NCI-H510A treated with DMSO at 0.1 percent for 48 hours (cell line): ENCODE measurements at regions not wholly inside any gene's neighbourhood (a gene's known extent, or its start where the extent isn't known, plus 50 kb on each side); places are given as distances from the start of the nearest gene placed in this dataset.
A peak's percentile ranks its signal among the peaks of the same experiment; 100 is the strongest.

Experiments
- DNase-seq: peaks from one replicate; lab custom pipeline; 2025; lab: John Stamatoyannopoulos, UW

DNA sequence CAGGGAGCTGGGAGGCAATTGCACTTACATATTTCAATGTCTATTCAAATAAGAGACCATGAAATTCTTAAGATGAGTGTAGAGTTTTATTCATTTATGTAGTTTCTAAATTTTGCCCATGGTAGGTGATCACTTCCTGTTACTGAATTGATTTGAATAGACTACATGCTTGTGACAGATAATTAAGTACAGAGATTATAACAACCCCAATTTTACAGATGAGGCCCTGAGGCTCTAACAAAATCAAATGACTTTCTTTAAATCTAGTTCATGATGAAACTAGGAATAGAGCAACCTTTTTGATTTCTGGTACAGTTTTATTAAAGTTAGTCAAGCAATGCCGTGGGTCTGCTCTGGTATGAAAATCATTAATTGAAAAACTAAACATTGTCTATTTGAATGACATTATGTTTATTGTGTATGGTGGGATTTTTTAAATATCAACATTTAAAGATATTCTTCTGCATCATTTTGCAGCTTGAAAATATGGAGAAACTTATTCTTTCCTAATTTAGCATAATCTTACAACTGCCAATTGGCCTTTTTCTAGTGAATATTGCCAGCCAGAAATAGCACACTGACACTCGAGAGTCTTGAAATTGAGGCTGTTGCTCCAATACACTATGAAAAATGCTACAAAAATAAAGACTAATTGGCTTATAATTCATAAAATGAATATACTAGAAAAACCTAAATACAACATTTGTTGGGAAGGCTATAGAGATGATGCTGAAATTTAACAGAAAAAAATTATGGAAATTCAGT lies 308.9 kb downstream of the SLC6A15 start:
- no peak for DNase-seq

DNA sequence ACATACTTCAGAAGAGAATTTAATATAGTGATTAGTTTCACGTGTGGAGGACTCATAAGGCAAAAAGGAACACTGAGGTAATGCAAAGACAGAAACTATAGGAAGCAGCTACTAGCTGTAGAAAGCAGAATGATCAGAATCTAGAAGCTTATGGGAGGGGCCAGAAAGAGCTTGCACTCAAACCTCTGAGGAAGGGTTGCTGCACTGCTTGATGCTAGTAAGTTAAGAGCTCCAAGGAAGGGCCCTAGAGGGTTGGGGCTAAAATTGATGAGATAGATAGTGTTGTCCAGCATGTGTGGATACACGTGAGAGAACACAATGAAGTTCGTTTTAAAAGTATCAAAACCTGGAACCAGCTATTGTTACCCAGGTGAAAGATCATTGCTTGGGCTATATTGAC lies 311.1 kb downstream of the SLC6A15 start:
- no peak for DNase-seq

DNA sequence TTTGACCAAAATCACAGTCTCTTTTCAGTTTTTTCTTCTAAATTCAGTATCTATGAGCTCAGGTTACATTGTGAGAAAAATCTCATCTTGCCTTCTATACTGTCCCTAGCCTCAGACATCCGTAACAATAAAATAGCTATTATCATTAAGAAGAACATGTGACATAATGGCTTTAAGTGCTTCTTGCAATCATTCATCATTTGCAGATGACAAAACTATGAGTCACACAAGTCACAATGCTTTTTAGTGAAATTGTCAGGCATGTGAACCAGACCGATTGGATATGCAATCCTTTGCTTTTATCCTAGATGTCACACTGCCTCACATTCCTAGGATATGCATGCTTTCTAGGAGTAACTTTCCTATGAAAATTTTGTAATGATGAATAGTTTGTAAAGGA lies 313.1 kb downstream of the SLC6A15 start:
- DNase-seq: no peak

DNA sequence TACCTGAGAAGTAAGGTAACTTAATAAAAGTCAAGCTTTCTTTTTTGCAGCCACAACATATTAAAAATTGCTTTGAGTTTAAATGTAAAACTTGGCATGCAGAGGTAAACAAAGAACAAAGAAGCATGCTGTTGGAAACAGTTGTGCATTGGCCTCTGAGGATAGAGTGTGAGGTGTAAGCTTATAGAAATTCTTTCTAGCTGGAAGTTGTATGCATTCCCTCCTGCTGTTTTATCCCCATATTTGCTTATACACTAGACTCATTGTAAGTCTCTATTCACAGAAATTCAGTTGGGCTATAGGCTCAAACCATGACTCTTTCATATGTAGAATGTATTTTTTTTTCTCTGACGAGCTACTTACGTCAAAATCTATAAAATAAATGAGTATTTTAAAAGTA lies 316.3 kb downstream of the SLC6A15 start:
- DNase-seq: peak; percentile 7

DNA sequence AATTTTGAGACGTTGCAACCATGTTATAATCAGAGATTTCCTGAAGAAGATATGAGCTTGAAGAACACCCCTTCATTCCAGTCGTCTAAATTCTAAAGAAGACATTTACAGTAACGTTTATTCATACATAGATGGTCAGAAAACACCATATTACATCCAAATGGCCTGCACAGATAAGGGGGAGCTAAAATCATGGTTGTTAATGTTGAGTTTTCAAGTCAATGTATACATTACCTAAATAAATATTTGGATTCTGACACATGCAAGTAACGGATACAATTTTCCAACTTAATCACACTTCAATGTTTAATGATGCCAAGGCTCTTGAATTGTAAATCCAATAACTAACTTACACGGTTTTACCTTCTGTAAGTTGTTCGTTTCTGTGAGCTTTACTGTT lies 318.4 kb downstream of the SLC6A15 start:
- DNase-seq: peak; percentile 12

DNA sequence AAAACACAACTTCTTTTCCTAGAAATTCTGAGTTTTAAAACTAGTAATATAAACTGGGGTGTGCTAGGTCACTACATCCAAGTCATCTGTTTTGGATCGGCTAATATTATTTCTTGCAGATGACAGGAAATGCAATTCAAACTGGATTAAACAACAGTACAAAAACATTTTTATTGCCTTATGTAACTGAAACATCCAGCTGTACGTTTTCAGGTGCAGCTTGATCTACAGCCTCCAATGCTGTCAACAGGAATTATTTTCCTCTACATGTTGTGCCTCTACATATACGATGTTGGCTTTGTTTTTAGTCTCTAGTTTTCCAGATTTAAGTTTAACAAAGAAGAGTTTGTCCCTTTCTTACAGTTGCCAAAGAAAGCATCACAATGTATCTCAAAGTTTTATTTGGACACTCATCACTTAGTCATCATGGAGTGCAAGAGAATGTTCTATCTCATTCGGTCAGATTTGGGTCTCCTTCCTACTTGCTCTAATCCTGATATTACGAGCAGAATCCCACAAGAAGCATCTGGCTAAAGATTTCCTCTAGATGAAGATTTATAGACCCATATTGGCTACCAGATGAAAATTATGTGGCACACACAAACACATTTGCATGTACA lies 326.7 kb downstream of the SLC6A15 start:
- DNase-seq: no peak

DNA sequence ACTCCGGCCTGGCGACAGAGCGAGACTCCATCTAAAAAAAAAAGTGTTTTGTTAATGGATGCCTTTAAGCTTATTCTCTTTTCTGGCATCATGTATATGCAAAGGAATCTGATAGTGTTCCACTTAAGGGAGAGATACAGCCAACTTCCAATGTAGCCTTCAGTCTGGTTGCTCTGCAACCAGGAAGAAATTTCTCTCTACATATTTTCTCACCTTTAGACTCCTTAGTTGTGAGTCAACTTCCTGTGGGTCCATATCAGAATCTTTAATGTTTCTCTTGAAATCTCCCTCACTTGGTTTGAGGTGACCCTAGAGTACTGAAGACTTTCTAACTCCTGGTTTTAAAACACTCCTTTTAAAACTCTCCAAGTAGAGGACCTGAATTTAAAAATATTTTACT lies 340.4 kb downstream of the SLC6A15 start:
- no peak for DNase-seq

DNA sequence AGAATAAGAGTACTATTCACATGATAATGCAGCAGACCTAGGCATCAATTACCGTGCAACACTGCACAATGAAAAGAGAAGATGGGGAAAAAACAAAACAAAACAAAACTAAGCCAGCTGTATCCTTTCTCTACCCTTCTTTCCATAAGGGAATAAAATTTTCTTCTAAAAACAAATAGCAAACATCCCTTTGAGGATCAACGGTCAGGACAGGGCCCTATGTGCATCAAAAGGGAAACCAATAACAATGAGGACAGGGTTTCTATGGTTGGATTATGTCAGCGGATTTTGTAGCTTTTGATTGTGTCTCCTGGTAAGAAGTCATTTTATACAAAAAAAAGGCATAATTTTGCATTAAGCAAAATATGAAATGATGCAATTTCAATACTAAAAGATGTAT lies 350.3 kb downstream of the SLC6A15 start:
- no peak for DNase-seq

DNA sequence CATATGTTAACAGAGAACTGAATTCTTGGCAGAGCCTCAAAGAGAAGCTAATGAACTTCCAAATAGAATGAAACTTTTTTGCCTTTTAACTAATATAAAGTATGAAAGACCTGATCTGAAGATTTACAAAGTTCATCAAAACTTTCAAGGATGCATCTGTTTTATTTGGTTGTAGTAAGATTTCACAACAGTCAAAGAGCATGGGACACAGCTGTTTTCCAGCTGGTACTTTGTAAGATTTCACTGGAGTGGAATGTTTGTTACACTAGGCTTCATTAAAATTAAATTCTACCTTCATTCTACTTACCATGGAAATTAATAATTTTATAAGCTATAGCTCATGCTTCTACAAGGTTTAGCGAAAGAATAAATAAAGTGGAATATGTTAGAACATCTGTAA lies 351.2 kb downstream of the SLC6A15 start:
- DNase-seq: no peak

DNA sequence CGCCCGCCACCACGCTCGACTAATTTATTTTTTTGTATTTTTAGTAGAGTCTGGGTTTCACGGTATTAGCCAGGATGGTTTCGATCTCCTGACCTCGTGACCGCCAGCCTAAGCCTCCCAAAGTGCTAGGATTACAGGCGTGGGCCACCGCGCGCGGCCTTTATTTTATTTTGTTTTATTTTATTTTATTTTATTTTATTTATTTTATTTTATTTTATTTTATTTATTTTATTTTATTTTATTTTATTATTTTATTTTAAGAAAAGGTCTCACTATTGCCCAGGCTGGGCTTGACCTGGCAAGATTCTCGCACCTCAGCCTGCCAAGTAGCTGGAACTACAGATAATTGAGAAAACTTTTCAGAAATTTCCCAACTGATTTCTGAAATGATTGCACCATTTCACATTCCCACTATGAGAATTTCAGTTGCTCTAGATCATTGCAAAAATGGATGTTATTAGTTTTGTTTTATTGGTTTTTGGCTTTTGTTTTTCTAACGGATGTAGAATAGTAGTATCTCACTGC lies 358.3 kb downstream of the SLC6A15 start:
- no peak for DNase-seq

DNA sequence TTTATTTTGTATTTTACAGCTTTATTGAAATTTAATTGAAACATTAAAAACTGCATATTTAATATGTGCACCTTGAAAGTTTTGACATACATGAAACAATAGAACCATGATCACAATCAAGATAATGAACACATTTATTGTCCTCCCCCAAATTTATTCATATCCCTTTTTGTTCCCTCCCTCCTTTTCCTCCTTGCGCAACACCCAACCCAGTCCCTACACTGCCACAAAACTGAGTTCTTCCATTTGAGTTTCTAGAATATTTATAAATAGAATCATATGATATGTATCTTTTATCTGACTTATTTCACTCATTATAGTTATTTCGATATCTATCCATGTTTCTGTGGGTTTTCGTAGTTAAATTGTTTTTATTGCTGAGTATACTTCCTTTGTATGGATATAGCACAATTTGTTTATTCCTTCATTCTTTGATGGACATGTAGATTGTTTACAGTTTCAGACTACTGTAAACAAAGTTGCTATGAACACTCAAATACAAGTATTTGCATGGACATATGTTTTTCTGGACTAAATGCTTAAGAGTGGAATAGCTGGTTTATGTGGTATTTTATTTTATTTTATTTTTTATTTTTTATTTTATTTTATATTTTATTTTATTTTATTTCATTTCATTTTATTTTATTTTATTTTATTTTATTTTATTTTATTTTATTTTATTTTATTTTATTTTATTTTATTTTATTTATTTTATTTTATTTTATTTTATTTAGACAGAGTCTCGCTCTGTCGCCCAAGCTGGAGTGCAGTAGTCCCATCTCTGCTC lies 359.1 kb downstream of the SLC6A15 start:
- no peak for DNase-seq

DNA sequence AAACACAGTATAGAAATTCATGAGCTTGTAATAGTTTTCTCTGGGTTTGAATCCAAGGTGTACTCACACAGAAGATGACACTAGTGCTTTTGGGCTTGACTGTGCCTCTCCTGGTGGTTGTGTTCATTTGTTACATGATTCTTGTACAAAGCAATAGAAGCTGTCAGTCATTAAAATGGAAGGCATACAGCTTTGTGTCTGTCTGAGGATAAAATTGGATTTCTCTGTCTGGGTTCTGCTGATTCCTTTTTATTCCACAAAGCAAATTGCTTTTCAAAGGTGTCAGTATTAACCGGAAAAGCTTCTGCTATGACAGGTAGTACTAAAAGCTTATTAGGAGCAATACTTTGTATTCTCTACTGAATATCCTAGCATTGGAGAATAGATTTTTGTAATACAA lies 361.2 kb downstream of the SLC6A15 start:
- no peak for DNase-seq

DNA sequence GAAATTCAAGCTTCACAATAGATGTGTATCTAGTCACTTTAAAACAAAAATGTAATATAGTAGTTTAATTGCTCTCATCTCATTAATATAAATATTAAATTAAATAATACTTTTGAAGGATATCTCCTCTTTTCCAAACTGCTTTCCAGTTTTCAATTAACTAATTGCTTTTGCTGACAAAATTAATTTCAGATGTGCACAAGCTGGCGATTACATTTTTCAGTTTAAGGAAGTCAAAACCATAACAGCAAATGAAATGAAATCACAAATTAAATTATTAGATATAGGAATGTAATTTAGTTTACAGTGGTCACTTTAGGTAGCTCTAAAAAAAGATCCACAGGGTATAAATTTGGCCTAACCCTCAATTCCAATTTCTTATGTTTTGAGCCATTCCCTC lies 362.1 kb downstream of the SLC6A15 start:
- DNase-seq: no peak

DNA sequence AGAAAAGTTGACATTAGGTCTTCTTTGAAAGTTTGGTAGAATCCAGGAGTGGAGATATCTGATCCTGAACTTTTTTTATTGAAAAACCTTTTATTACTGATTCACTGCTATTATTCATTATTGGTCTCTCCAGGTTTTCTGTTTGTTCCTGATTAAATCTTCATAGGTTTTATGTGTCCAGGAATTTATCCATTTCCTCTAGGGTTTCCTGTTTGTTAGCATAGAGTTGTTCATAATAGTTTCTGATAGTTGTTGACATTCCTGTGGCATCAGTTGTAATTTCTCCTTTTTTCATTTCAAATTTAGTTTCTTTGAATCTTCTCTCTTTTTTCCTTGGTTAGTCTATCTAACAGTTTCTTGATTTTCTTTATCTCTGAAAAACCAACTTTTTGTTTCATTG lies 370.3 kb downstream of the SLC6A15 start:
- DNase-seq: no peak

DNA sequence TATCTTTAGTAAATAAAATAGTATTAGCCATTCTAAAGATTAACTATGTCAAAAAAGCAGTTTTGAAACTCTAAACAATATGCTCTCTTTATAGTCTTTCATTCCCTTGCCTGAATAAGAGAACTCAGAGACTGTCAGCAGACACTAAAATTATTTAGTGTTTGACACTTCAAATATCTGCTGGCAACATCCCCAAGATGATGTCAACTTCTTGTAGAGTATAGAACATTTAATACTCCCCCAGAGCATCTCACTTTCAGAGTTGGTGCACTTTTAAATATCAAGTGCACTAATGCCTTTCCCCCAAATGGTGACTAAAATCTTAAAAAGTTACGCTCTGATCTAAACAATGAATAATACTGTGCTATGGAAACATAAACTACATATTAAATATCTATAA lies 374.9 kb downstream of the SLC6A15 start:
- no peak for DNase-seq

DNA sequence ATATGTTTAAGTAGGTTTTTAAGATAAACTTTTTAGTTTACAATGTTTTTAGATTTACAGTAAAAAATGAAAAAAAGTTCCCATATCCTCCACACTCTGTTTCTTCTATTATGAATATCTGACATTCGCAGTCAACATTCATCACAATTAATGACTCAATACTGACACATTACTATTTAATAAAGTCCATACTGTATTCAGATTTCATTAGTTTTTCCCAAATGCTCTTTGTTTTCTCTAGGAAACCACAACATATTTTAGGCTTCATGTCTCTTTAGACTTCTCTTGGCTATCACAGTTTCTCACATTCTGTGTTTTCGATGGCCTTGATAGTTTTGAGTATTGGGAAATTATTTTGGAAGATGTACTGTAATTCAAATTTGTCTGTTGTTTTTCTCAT lies 399.8 kb downstream of the SLC6A15 start:
- no peak for DNase-seq

DNA sequence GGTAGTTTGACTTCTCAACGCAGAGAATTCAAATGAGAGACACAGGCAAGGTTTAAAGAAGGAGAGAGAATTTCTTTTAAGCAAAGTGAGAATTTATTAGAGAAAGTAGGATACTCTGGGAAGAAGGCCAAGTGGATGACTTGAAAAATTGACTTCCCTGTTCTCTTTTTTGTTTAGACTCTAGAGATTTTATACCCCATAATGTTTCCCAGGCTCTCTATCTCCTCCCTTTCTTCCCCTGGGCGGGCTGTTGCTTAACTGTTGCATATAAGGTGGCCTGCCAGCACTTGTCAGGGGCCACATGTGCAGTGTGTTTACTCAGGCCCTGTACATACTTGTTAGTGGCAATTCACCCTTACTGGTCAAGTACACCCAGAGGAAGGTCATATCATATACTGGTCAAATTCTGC lies 403.7 kb downstream of the SLC6A15 start:
- peak; percentile 60 for DNase-seq

DNA sequence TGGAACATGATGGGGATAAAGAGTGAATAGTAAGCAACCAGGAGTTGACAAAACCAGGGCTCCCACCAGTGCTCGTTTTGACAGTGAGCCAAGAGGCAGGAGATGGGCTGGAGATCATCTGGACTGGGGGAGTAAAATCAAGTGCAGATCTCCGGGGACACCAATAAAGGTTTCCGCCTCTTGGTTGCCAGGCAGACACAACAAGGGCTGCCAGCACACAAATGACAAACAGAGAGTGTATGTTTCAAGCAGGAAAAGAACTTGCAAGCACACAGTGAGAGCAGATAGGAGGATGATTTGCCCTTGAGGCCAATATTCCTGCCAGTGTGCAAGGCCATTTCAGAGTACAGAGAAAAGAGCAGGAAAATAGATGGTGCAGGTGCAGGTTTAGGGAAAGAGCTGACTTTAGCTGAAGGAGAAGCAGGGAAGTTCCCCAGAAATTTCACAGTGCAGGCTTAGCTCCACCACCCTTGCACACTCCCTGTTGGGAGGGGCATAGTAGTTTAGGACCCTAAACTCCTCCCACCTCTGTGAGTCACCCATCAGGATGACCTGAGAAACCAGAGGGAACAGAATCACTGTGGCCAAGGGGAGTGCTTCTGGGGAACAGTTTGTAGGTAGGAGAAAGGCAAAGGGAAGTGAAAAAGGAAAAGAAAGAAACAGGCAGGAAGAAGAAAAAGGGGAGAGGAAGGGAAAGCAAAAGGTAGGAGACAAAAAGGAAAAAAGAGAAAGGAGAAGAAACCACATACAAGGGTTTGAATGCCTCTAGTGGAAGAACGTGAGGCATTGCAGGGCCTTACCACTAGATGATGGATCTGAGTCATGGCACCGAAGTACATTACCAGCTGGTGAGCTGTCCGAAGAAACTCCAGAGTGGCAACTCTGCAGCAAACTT lies 404.4 kb downstream of the SLC6A15 start:
- peak; percentile 56 for DNase-seq

DNA sequence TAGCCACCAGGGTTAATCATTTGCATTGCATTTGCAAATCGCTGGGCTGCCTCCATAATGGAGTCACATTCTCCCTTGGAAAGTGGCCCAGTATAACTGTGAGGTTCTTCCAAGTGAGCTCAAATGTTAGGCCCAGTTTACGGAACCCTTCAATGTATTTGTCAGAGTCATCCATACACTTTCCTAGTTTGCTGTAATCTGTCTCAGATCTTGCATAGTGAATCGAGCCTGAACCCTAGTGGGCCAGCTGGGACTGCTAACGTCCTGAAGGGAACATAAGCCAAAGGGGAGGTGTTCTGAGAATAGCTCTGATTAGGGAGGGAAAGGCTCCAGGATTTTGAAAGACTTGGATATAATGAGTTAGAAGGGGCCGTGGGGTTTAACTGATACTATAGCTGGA lies 406.3 kb downstream of the SLC6A15 start:
- DNase-seq: no peak

DNA sequence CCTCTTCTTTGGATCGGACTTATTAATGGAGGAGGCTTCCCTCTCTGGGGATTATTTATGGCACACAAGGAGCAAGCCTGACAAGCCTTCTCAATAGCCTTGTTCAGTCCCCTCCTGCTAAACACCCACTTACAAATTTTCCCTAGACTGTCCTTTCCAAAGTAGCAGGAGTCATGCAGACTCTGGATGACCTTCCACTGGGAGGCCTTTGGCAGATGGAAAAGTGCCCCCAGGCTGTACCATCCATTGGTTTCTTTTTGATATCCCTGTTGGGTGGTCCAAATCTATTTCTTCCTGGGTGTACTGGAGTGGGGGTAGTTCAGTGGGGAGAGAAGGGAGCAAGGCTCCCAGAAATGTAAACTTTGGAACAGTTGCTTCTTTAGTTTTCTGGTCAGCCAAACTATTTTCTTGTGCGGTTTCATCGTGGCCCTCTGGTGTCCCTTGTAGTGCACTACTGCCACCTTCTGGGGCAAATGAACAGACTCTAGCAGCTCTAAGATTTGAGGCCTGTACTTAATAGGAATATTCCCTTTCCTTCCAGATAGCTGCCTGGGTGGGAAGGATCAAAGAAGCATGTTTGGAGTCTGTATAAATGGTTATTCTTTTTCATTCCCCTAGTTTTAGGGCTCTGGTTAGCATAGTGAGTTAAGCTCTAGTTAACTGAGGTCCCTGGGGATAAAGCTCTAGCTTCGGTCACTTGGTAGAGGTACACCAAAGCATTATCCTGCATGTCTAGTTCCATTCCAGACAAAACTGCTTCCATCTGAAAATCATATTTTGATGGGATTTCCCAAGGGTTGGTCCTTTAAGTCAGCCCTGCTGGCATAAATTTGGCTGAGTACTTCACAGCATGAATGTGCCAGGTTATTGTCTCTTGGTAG lies 409.5 kb downstream of the SLC6A15 start:
- DNase-seq: peak; percentile 43
